Kidney (tissue), 13 donors: ENCODE measurements at regions not wholly inside any gene's neighbourhood (a gene's known extent, or its start where the extent isn't known, plus 50 kb on each side); places are given as distances from the start of the nearest gene placed in this dataset.

Experiments used
- DNase-seq, 5 donors: peaks; one replicate each; pipeline ENCODE4 v3.0.0-alpha.2; 2013 to 2020
- FAIRE-seq: peaks from 2 replicates; lab custom pipeline; 2012; peaks lifted over from hg19 to GRCh38; lab: Jason Lieb, UNC
- H3K27ac ChIP-seq, 2 donors: one replicate each; pipeline ENCODE4 v1.7.0; 2013; ENCODE audit warnings: low read depth in 2 of 2, low read length in 2 of 2, inconsistent platforms in 1 of 2
- H3K27me3 ChIP-seq: one replicate; pipeline ENCODE4 v1.7.1; 2013; ENCODE audit warnings: low read length, inconsistent platforms; ENCODE audit not compliant: control insufficient read depth, insufficient read depth
- H3K36me3 ChIP-seq, 3 donors: one replicate each; pipeline versions ENCODE4 v1.7.0 to v1.7.1; 2013; ENCODE audit warnings: low read length in 3 of 3, control low read depth in 1 of 3, inconsistent platforms in 1 of 3; ENCODE audit not compliant: insufficient read depth in 3 of 3, control insufficient read depth in 2 of 3
- H3K4me1 ChIP-seq, 3 donors: one replicate each; pipeline versions ENCODE4 v1.7.0 to v1.7.1; 2013; ENCODE audit warnings: low read length in 3 of 3, inconsistent platforms in 1 of 3, low read depth in 1 of 3; ENCODE audit not compliant: control insufficient read depth in 2 of 3, insufficient read depth in 2 of 3
- H3K4me3 ChIP-seq, 3 donors: one replicate each; pipeline versions ENCODE4 v1.7.0 to v1.8.1; 2013; ENCODE audit warnings: low read length in 3 of 3, control low read depth in 1 of 3, inconsistent platforms in 1 of 3
- H3K9ac ChIP-seq, 3 donors: one replicate each; pipeline versions ENCODE4 v1.7.0 to v1.7.1; 2013; ENCODE audit warnings: low read length in 3 of 3, control low read depth in 1 of 3, inconsistent platforms in 1 of 3
- H3K9me3 ChIP-seq, 3 donors: one replicate each; pipeline versions ENCODE4 v1.7.0 to v1.7.1; 2013; ENCODE audit warnings: low read length in 3 of 3, control low read depth in 1 of 3, inconsistent platforms in 1 of 3; ENCODE audit not compliant: control insufficient read depth in 2 of 3, insufficient read depth in 1 of 3
- CTCF ChIP-seq: IDR thresholded peaks from 3 replicates; pipeline ENCODE4 v1.5.1; 2012; ENCODE audit warnings: mild to moderate bottlenecking, moderate library complexity, borderline replicate concordance; ENCODE audit not compliant: insufficient read depth; ENCODE audit errors: extremely low read depth
- intact Hi-C: fragments of 100-400 bp; cut with DNase I; formaldehyde crosslinking; loops from one replicate; pipeline ENCODE4 v1.11.1; 2022
- donor health status: control.
- donor health status: control.
- donor health status: control.
- donor health status: control.
- donor health status: control.
- donor health status: DM: yes; HTN: yes; CAD: no.
- donor health status: Normal renal cell carcinoma (clear cell type).

- Histone ChIP-seq H3K36me3 (no peaks in the 10 kb centered on the region), H3K27ac (no peak overlapping the region), H3K9ac (no peak overlapping the region), H3K9me3 (no peaks in the 10 kb centered on the region), H3K27me3 (no peaks in the 10 kb centered on the region), H3K4me3 (no peak overlapping the region), H3K4me1 (peaks cover 0 to 14% (median 0%) of the 10 kb centered on the region in 3 donors)
- FAIRE-seq (no peak), DNase-seq (peak in 1 of 5 donors; percentile 50)
- no peak for TF ChIP-seq CTCF
- intact Hi-C loops: no loop called here
Measured at GRCh38 chr1:115534106-115534505, 107.7 kb upstream of the VANGL1 start.

- Histone ChIP-seq H3K27ac (no peak overlapping the region), H3K4me3 (peak overlapping the region in 1 of 3 donors; percentile 9), H3K27me3 (no peaks in the 10 kb centered on the region), H3K36me3 (no peaks in the 10 kb centered on the region), H3K9ac (no peak overlapping the region), H3K4me1 (peaks cover 0 to 16% (median 0%) of the 10 kb centered on the region in 3 donors), H3K9me3 (no peaks in the 10 kb centered on the region)
- DNase-seq (peak in 2 of 5 donors; percentile 70 to 89), FAIRE-seq (no peak)
- no peak for TF ChIP-seq CTCF
- intact Hi-C loops: no loop called here
Measured at GRCh38 chr1:115531631-115532264, 110.0 kb upstream of the VANGL1 start.

GRCh38 chr1:115530407-115530806 lies 111.4 kb upstream of the VANGL1 start:
- intact Hi-C loops: no loop called here
- no peak for TF ChIP-seq CTCF
- Histone ChIP-seq H3K27ac (no peak overlapping the region), H3K4me3 (no peak overlapping the region), H3K36me3 (no peaks in the 10 kb centered on the region), H3K9me3 (no peaks in the 10 kb centered on the region), H3K27me3 (no peaks in the 10 kb centered on the region), H3K9ac (no peak overlapping the region), H3K4me1 (peaks cover 0 to 16% (median 0%) of the 10 kb centered on the region in 3 donors)
- DNase-seq: peak in 1 of 5 donors; percentile 21
- no peak for FAIRE-seq
